Fibroblast of lung (primary cell): ENCODE measurements at regions not wholly inside any gene's neighbourhood (a gene's known extent, or its start where the extent isn't known, plus 50 kb on each side); places are given as distances from the start of the nearest gene placed in this dataset.

Experiments
- CTCF ChIP-seq, 2 donors: IDR thresholded peaks in 1 of 2; conservative IDR thresholded peaks in 1 of 2; 1 replicate in 1 of 2; 2 replicates in 1 of 2; pipeline ENCODE4 v1.5.1; 2011 to 2012; ENCODE audit warnings: low read length in 2 of 2, control low read depth in 1 of 2, inconsistent platforms in 1 of 2, low read depth in 1 of 2, mild to moderate bottlenecking in 1 of 2
- EZH2 ChIP-seq: IDR thresholded peaks from 2 replicates; pipeline ENCODE4 v1.5.1; 2012; ENCODE audit warnings: low read length, control low read depth, mild to moderate bottlenecking; ENCODE audit errors: missing control alignments

DNA sequence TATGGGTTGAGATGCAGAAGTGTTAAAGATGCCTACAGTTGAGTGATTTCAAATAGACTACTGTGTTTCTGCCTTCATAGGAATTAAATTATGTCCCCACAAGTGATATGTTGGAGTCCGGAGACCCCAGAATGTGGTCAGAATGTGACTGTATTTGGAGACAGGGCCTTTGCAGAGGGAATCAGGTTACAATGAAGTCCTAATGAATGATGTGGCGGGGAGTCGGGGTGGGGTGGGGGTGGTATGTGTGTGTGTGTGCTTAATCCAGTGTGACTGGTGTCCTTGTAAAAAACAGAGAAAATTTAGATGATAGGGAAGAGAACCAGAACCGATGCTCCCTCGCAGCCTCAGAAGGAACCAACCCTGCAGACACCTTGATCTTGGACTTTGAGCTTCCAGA lies 448.2 kb downstream of the QKI start:
- TF ChIP-seq EZH2 (no peak), CTCF (conservative IDR thresholded peaks at IDR 0.05 in 1 of 2, IDR thresholded peaks at IDR 0.05 in 1 of 2; ENCODE audit: low read depth in 1 of 2, low read length in 2 of 2) (no peak)
